ENCODE measurements at regions not wholly inside any gene's neighbourhood (a gene's known extent, or its start where the extent isn't known, plus 50 kb on each side); places are given as distances from the start of the nearest gene placed in this dataset.

DNA sequence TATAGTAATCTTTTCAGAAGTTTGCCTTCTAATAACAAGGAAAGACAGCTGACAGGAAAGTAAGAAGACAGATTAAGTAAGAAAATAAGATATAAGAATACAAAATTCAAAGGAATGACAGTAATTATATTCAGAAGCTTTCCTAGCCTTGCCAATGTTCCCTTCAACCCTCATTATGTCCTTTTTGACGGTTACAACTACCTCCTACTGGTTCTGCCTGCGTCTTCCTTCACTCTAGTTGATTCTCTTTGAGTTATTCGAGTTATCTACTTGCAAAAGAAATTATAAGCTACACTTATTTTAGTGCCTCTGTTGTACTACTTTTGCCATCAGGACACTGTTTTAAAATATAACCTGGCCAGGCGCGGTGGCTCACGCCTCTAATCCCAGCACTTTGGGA lies 218.9 kb upstream of the GYPC start:
- no peak for DNase-seq

GRCh38 chr2:126444512-126444911 lies 211.4 kb upstream of the GYPC start:
- no peak for DNase-seq

DNA sequence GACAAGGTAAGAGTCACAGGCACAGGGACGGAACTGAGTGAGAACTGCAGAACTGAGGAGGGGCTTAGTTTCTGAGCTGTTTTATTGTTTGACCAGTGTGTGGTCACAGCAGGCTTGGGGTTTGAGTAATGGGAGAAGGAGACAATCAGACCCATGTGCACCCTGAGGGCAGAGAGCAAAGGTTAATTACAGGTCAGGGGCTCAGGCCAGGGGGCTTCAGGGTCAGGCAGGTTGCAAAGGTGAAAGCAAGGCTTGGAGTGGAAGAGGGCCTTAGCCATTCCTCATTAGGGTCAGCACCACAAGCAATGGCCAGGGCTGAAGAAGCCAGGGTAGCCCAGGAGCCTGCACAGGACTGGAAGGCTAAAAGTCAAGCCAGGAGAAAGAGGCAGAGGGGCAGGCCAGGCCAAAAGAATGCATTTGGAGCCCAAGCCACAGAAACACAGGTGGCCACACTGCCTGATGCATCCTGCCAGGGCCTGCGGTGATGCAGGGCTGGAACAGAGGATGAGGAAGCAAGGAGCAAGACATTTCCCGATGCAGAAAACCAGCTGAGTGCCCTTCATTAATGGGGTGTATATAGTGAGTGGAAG lies 209.8 kb upstream of the GYPC start:
- no peak for DNase-seq

DNA sequence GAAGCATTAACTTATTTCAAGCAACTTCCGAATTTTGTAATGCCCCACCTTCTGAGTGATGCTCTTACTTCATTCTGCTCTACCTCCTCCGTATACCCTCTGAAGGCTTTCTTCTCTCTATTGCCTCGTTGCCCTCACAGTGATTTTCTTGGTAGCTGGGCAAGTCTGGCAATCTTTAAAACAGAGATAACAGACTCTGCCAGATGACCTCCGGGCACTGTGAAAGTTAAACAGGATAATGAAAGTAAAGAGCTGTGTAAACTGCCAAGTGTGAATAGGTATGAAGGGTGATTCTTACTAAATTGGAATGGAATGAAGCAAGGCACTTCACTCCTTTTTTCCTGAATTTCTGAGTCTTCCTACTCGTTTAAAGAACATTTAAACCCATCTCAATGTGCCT lies 207.3 kb upstream of the GYPC start:
- DNase-seq = no peak

- DNase-seq = no peak
Observed at GRCh38 chr2:126449677-126450076, 206.3 kb upstream of the GYPC start.

DNA sequence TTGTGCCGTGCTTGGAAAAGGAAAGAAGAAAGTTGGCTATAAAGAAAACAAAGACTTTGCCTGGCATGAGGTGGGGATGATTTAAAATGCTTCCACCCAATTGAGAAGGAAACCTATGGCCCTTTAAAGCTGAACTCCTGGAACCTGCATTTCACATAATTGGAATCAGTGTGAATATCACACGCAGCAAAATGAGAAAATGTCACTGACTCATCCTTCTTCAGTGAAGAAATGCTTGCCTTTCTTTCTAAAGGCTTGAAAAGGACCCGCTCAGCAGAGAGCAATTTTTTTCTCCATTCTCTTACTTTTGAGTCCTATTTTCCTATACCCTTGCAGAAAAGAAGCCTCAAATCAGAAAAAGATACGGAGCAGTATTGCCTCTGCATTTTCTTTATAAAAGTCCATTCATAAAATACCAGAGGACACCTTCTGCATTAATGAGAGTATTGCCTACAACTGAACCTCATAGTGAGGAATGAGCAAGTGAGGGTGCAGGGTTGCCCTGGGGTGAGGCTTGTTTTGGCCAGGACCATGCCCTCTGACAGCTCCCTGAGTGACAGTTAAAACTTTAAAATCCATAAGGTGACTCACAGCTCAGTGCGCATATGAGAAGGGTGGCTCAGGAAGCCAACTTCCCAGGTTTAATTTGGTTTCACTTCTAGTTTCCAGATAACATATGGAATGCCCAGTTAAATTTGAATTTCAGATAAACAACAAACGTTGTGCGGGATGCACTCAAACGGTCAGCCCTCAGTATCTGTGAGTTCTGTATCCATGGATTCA lies 191.9 kb upstream of the GYPC start:
- no peak for DNase-seq

- DNase-seq = no peak
Observed at GRCh38 chr2:126467367-126468054, 188.4 kb upstream of the GYPC start.

DNA sequence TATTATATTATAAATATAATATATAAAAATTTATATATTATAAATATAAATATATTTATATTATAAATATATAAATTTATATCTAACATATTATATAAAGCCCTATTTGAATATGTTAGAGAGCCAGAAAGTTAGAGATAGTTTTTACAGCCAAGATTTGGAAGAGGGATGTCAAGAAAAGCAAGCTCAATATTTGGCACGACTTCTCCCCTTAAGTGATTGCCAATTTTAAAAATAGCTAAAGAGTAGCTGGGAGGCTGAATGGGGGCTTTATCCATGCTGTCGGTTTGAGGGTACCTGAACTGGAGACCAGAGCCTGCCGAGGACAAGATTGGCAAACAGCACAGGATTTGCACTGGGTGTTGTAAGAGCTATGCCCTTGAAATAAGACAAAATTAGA lies 180.9 kb upstream of the GYPC start:
- no peak for DNase-seq

DNA sequence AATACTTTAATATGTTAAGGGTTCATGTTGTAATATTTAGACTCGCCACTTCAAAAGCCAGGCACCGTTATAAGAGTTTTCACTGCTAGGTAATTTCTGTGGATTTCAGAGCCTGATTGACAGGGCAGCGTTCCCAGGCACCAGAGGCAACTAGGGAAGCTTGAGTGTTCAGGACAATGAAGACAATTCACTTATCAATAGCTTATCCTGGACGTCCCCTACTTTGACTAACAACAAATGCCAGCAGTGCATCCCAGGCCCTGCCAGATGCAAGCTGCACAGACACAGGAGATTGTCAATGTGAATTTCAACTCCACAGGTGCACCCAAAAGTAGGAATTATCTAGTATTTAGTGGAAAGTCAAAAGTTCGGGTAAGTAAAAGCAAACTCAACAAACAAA lies 179.3 kb upstream of the GYPC start:
- DNase-seq = no peak

GRCh38 chr2:126480033-126480432 lies 175.9 kb upstream of the GYPC start:
- DNase-seq = no peak

- no peak for DNase-seq
Observed at GRCh38 chr2:126482582-126483464, 173.1 kb upstream of the GYPC start.

DNA sequence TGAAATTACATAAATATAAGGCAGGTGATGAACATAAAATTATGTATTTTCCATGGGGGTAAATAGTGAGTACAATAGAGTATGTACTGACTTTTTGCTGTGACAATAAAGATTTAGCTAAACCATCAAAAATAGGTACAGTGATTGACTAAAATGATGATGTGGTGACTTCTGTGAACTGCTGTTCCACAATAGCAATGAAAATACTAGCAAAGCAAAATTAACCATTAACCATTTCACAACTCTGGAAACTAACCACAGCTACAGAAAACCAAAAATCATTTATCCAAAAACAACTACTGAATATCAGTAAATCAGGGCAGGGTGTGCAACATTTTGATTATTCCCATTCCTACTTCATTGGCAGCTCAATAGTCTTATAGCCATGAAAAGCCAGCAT lies 161.4 kb upstream of the GYPC start:
- no peak for DNase-seq

DNA sequence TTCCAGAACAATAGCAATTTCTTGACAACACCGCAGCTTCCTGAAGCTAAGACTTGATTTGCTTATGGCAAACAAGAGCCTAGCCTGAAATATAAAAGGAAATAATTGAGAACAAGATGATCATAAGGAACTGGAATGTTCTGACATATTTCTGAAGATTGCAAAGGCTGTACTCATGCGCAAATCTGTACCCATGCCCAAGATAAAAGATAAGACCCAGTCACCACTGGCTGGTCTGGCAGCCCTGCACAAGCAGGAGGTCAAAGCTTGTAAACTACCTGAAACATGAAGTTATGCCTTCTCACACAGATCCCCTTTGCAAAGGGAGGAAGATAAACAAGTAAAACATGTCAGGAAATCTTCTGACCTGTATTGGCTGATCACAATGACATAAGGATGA lies 160.8 kb upstream of the GYPC start:
- no peak for DNase-seq

DNA sequence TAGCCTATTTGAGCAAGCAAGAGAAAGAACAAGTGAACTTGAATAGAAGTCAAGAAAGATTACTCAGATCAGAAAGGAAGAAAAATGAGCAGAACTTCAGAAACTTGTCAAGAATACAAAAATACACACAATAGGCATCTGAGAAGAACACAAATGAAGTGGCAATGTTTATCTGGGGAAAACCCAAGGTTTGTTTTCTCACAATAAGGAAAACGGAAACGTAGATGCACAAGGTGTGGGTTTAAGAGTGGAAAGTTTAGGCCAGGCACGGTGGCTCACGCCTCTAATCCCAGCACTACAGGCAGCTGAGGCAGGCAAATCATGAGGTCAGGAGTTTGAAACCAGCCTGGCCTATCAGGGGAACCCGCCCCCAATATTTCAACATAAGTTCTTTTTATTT lies 159.5 kb upstream of the GYPC start:
- DNase-seq = no peak

DNA sequence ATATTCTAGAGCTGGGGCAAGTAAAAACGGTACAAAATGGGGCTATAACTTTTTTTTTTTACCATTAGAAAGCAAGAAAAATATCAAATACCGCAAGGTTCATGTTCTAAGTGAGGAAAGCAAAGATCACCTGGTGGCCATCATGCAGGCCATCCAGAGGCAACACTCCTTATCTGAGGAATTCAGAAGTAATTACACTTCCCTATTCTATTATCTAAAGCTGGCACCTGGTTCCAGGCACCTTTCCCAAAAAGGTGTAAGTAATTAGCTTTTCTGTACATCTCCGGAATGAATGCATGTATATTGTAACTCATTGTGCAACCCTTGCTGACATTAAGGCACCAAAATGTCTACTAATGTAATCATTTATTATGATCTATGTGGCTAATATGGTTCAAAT lies 152.5 kb upstream of the GYPC start:
- no peak for DNase-seq

- DNase-seq = no peak
Observed at GRCh38 chr2:126504949-126505348, 151.0 kb upstream of the GYPC start.

- no peak for DNase-seq
Observed at GRCh38 chr2:126506786-126507185, 149.2 kb upstream of the GYPC start.

DNA sequence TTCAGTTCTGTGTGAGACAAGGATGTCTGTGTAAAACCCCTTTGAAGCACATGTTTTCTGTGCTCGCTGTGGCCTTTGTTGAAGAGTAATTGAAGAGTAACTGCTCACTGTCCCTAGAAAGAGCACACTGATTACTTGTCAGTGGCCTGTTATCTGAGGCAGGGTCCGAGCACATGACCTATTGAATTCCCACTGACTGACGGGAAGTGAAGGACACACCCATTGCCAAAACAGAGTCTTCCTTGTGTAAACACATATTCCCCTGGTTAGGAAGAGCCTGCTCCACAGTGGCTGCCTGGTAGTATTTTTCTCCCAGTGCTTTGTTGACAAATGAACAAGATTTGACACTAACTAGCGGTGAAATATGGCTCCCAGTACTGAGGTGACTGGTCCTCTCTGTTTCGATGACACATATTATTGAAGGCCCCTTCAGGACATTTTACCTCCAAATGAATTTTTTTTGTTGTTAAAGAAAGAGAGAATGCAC lies 148.5 kb upstream of the GYPC start:
- no peak for DNase-seq

GRCh38 chr2:126510356-126510755 lies 145.6 kb upstream of the GYPC start:
- no peak for DNase-seq

- no peak for DNase-seq
Observed at GRCh38 chr2:126510960-126511359, 145.0 kb upstream of the GYPC start.

DNA sequence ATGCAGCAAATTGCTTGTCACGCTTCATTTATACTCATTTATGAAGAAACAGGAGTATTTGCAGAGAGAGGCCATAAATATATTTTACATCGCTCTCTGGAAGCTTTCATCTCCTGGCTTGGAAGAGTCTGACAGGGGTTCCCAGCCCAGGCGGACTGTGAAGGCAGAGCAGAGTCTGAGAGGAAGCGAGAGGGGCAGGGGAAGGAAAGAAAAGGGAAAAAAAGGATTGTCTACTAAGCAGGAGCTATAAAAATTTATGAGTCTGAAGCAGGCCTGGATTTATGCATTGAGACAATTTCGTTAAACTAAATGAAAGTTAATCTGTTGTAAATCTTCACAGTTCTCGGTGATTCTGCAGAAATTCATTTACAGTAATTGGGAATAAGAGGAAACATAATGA lies 143.9 kb upstream of the GYPC start:
- no peak for DNase-seq

DNA sequence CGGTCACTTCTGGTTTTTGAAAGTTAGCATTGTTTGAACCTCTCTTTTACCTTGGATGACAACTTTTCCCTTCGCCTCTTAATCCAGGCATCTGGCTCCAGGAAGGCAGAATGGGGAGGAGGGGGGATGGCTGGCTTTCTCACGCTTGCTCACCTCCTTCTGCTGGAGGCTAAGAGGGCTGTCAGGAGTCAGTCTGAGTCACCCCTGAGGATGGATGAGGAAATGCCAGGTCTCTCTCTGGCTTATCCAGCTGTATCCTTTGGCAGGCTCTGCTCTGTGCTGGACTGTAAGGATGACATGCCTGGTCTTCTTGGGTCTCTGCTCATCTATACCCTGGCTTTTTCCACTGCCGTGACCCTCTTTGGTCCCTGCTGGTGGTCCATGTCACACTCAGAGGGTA lies 142.9 kb upstream of the GYPC start:
- no peak for DNase-seq

DNA sequence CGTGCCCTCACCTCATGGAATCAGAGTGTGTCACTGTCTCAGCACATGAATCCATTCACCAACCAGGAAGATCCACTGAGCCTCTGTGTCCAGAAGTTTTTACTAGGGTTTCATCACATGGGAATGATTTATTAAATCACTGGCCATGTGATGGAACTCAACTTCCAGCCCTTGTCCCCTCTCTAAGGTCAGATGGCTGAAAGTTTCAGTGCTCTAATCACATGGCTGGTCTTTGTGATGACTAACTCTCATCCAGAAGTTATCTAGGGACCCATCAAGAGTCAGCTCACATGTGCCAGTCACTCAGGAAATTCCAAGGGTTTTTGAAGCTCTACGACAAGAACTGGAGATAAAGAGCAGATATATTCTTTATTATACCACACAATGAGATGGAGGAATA lies 140.5 kb upstream of the GYPC start:
- DNase-seq = no peak

Data from activated CD4-positive, alpha-beta T cell treated with anti-CD3 and anti-CD28 coated beads, Interleukin-2, amount 50 U/mL, for 1 hour (primary cell).